ENCODE measurements at regions not wholly inside any gene's neighbourhood (a gene's known extent, or its start where the extent isn't known, plus 50 kb on each side); places are given as distances from the start of the nearest gene placed in this dataset.

DNA sequence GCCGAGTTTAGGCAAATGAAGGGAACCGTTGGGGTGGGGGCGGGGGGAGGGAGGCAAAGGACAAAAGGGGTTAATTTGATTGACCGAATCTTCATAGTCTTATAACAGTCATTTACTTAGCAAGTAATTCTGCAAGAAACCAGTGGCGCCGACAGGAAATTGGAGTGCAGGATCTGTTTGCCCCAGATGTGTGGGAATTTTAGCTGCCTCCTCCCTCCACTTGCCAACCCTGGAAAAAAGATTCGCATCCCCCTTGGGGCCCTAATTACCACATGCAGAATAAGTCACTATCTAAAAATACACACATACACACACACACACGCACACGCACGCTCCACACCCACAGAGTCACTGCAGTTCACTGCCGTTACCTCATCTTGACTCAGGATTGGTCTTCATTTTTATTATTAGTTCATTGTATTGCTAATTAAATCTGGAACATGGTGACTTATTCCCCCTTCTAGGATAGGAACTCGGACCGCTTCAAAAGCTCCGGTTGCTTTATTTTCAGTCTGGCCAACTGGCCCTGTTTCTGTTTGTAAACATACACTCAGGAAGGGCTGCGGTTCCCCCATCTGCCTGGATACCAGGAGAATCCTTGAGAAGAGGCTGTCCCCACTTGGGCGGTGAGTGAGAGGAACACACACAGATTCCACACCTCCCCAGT is 241.6 kb upstream of the SALL1 start:
- peak; percentile 68 for DNase-seq (ENCODE audit: low spot score)

DNA sequence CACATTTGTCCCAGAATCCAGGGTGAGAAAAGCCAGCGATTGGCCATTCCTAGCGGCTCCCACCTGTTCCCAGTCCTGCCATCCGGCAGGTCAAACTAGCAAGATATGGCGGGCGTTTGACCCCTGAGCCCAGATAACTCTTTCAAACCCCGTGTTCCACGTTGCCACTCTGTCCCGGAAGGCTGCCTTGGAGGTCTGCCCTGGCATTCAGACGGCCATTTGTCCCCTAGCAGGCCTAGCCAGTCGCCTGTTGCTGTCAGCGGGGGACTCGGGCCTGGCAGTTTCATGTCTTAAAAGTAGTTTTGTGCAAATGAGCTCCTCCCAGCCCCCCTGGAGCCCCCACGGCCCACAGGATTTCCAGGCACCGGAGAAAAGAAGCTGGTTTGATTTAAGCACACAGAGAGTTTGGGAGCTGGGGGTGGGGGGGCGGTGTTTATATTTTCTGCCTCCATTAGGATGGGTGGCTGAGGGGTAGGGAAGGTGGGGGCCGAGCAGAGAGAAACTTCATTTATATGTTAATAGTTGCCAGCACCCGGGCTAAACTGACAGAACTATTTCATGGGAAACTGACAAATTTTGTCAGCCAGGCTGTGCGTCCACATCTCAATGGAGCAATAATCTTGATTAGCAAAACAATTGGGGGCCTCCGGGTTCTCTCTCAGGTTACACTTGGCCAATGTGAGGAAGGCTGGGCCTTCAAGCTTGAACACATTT is 240.9 kb upstream of the SALL1 start:
- no peak for DNase-seq (ENCODE audit: low spot score)

DNA sequence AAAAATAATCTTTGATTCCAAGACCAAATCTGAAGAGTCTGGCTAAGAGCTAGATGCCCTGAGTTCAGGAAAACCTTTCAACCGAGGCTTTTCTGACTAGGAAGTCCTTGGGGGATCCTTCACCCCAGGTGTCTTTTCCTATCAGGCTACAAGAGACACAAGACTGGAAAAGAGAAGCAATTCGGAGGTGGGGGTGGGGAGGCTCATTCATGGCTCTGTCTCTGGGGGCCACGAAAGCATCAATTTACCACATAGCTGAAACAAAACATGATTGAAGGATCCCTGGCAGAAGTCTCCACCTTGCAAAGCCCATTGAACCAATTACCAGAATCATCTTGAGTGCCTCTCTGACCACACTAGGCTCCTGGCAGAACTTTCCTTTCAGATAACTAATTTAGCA is 239.8 kb upstream of the SALL1 start:
- no peak for DNase-seq (ENCODE audit: low spot score)

DNA sequence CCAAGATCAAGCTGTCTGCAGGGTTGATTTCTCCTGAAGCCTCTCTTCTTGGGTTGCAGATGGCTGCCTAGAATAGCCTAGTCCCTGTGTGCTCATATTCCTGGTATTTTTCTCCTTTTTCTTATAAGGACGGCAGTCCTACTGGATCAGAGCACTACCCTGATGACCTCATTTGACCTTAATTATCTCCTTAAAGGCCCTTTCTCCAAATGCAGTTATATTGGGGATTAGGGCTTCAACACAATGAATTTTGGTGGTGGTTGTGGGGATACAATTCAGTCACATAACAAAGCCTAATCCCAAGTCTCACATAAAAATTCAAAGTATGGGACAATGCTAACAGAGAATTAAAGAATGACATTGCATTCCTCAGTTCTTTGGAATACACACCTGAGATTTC is 238.8 kb upstream of the SALL1 start:
- DNase-seq (ENCODE audit: low spot score) = no peak

DNA sequence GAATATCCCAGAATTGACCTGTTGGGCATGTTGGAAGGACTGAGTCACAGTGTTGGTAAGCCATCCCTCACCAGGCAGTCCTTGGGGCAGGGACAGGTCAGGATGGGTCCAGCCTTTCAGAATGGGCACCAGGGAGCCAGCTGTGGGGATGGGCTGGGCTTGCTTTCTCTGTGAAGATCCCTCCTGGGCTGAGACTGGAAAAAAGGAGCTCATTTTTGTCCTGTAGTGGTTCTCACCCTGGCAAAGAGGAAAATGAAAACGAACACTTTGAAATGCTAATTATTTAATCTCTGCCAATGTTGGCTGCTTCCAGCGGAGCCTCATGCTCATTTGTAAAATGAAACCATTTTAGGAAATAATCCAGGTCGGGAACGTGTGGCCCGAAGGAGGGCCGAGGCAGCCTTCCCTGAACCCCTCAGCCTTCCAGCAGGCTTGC is 237.5 kb upstream of the SALL1 start:
- DNase-seq (ENCODE audit: low spot score) = no peak

DNA sequence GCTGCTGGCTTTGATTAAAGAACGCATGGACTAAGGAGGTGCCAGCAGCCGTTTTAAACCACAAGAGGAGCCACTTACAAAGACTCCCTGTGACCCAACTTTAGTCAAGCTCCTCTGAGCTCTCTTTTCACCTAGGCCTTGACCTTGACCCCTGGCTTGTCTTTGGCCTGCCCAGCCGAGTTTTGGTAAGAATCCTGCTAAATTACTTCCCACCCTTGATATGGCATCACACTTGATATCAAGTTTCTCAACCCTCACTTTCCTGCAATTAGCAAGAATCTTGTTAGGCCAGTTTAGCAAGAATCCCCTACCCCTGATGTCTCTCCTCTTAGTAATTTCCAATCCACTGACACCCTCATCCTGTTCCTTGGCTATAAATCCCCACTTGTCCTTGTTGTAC is 232.8 kb upstream of the SALL1 start:
- DNase-seq (ENCODE audit: low spot score) = no peak

DNA sequence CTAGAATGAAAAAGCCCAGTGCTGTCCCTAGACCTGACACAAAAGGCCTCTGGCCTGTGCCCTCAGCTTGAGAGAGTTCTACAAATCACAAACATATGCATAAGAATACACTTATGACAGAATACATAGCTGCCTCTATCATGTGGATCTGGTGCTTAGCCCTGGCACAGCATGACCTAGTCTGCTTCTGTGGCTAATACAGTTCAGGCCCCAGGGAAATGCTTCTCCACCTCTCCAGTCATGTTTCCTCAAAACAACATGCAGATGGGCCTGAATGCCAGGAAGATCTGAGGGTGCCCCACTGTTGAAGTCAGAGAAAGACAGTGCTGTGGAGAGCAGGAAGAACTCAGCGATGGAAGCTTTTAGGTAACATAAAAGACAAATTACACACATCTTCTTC is 231.9 kb upstream of the SALL1 start:
- no peak for DNase-seq (ENCODE audit: low spot score)

DNA sequence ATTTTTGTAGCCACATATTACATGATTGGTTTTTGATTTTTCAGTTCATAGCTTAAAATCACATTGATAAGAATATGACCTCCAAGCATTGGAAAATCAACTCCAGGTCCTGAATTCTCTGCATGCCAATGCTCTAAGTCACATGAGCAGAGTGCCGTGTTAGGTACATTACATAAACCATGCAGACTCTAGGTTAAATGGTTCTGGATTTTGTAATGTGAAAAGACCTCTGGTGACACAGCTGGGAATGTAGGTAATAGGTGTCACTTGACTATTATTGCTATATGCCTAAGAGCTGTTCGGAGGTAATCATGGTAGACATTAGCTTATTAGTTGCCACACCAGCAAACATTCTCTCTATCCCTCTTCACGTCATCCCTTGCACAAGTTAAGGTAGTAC is 231.1 kb upstream of the SALL1 start:
- DNase-seq (ENCODE audit: low spot score) = no peak

DNA sequence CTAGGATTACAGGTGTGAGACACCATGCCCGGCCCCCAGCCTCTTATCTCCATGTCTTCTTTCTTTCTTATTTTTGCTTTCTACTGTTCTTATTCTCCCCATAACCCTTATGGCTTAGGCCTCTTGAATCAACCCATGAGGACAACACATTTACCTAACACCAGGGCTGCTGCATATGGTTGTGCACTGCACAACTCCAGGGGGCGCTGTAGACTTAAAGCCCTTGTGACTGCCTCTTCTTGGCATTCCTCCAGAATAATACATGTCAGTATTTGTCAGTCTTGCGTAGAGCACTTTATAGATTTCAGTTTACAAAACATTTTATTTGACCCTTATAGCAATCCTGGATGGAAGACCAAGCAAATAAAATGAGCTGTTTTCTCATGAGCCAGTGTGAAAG is 225.0 kb upstream of the SALL1 start:
- DNase-seq (ENCODE audit: low spot score) = no peak

DNA sequence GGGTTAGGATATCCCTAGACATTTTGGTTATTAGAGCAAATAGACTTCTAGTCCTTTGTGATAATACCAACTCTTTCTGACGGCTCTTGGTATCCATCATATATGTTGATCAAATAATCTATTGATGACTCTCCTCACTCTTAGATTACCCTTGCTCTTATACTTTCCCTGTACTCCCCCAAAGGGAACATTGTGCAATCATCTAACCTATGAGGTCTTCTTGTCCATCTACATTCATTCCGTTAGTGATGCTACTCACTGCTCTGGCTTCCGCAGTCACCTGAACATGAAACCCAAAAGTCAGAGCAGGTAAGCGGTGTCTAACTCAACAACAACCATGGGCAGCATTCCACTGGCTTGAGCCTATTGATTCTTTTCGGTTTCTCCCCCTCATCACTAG is 223.7 kb upstream of the SALL1 start:
- DNase-seq (ENCODE audit: low spot score) = no peak

DNA sequence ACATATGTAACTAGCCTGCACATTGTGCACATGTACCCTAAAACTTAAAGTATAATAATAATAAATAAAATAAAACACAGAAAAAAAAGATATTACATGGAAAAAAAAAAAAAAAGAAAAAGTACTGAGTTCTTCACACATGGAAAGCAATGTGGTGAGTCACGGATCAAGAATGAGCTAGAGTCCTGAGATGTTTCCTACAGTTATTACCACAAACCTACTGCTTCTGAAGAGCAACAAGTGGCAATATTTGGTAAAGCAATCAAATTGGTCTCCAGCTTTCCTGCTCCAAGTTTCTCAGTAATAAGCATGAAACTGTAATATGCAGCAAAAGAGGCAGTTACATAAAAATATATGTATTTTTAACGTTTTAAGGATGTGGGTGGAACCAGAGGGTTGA is 223.3 kb upstream of the SALL1 start:
- DNase-seq (ENCODE audit: low spot score) = peak; percentile 50

DNA sequence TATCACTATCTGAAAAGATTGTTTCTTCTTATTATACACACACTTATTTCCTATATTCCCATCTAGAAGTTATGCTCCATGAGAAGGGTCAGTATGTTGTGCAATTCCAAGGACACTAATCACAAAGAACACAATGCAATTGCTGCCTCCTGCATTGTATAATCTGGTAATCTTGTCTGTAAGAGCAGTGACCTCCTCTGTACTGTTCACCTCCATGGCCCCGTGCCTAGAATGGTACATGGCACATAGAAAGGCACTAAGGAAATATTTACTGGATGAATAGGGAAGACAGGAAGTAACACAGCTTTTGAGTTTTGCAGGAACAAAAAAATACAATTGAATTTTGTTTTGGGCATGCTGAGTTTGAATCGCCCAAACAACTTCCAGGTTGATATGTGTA is 214.6 kb upstream of the SALL1 start:
- DNase-seq (ENCODE audit: low spot score) = no peak

DNA sequence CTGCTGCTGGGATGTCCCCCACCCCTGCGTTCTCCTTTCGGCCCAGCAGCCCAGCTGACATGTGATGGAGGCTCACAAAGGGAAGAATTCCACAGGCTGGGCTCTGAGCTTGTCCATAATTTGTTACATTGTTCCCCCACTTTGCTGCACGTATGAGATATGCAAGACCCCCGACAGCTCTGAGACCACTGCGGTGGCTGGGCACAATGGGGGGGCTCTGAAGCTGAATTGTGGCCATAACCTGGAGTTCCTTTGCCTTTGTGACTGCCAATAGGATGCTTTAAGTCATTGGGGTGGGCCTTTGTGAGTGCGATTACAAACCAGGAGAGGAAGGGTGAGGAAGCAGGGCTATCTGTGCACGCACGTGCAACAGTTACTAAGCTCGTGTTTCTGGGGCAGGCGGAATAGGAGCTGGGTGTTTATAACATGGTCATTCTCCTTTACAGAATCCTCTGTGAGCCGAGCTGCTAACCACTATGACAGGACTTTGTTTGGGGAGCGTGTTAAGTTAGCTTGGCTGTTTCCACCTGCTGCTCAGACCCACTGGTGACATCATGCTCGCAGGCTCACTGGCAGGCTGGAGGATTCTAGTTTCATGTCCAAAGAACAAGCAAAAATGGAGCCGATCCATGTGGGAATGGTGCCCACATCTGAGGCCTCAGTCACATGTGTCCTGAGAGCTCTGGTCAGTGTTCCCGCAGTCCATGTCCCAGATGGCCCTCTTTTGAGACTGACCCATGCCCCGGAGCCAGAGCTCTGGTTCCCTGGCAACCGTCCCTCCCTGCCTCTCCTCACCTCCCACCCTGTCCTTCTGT is 208.3 kb upstream of the SALL1 start:
- DNase-seq (ENCODE audit: low spot score) = no peak

DNA sequence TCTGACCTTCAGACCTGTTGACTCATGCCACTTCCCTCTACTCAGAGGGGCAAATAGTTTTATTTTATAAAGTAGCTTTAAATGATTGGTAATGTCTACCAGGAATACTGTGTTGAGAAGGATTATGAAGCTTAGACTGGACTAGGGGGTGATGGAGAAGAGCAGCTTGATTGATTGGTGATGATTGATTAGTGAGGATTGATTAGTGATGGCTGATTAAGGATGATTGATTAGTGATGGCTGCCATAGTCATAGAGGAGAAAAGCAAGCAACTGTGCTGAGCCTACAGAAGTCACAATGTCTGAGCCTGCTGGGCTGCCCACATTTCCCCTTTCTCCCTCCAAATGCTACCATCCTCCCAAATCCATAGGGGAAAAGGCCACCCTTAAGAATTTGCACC is 206.8 kb upstream of the SALL1 start:
- no peak for DNase-seq (ENCODE audit: low spot score)

DNA sequence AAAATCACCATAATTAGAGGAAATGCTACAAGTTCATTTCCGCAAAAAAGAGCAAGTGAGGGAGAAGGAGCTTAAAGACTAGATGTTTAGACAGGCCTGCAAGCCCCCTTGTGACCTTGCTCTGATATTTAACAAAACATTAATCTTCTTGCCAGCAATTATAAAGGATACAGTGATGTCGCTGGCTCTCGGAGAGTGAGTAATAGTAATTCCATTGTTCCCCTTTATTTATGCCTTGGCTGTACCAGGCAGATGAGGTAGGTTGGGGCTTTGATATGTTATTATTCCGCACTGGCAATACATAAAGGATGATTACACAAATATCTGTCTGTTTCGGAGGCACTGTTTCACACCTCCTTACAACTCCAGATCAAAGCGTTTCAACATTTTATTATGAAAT is 204.8 kb upstream of the SALL1 start:
- DNase-seq (ENCODE audit: low spot score) = no peak

DNA sequence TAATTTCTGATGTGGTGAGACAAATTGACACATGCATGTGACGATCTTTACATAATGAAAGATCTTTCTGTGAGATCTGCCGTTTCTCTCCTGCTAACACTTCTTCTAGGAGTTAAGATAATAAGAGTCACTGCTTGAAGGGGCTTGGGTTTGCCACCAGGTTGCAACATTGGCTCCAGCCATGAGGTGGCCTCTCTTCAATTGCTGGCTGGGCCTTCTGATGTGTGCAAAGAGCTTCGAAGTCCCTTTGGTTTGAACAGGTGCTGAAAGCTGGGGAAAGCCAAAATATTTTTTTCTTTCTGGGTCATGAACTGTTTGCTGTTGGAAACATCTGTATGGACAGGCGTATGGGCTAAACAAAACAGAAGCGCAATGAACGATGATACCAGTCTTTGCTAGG is 204.1 kb upstream of the SALL1 start:
- DNase-seq (ENCODE audit: low spot score) = no peak

DNA sequence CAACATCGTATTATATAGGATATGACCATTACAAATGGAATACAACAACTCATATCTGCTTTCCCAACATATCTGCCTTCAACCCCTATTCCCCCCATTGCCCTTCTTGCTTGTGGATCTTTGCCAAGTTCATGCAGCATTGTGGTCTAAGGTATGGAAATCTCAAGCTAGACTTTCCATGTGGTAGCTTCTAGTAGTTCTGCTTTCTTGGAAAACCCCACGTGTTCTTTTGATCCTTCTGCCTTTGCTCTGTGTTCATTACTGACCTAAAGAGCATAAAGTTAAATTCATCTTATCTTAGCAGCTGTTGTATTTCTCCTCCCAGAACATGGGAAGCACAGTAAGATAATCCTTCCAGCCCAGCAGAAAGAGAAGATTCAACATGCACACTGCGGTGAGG is 202.0 kb upstream of the SALL1 start:
- DNase-seq (ENCODE audit: low spot score) = no peak

DNA sequence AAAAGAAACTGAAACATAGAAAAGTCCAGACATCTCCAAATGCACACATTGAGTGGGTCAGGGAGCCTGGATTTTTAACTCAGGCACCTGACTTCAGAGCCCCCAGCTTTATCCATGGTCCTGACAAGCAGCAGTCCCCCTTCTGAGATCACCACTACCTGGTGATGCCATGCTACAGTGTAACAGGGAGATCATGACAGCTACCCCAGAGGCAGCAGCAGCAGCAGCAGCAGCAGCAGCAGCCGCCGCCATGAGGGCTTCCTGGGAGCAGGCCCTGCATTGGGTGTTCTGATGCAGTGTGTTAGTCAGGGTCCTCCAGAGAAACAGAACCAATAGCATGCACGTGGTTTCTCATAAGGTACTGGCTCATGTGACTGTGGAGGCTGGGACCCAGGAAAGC is 198.6 kb upstream of the SALL1 start:
- no peak for DNase-seq (ENCODE audit: low spot score)

DNA sequence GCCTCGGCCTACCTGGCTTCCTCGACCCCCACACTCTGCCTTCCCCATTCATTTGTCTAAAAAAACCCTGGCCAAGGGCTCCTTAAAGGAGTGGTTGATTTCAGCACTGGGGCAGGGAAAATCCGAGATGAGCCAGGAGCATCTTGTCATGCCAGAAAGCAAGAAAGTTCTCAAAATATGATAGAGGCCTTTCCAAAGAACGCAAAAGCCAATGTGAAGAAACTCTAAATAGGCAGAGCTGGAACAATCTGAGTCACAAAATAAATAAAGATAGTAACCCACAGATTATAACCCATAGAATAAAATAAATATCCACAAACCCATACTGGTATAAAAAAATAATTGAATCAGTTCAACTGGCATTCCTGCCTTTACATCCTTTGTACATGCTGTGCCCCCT is 192.3 kb upstream of the SALL1 start:
- no peak for DNase-seq (ENCODE audit: low spot score)

DNA sequence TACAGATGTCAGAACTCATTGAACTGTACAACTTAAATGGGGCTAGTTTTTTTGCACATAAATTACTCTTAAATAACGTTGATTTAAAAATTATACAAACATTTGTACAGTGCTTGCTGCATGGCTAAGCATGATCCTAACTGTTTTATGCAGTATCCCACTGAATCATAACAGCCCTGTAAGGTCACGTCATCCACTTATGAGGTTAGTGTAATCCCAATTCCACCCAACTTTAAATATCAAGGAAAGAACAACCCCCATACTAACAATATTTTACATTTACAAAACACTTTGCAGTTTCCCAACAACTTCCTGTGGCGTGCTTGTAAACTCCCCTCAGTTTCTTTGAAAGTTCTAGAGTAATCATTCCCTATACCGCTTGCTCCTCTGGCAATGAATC is 190.1 kb upstream of the SALL1 start:
- no peak for DNase-seq (ENCODE audit: low spot score)

DNA sequence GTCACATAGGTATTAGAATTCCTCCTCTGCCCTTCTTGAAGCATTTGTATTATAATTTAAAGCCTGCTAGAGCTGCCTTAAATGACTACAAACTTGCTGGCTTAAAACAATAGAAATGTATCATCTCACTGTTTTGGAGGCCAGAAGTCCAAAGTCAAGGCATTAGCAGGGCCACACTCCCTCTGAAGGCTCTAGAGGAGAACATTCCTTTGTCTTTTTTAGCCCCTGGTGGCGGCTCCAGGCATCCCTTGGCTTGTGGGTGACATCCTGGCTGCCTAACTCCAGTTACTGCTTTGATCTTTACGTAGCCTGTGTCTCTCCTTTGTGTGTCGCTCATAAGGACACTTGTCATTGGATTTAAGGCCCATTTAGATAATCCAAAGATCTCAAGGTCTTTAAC is 186.6 kb upstream of the SALL1 start:
- no peak for DNase-seq (ENCODE audit: low spot score)

DNA sequence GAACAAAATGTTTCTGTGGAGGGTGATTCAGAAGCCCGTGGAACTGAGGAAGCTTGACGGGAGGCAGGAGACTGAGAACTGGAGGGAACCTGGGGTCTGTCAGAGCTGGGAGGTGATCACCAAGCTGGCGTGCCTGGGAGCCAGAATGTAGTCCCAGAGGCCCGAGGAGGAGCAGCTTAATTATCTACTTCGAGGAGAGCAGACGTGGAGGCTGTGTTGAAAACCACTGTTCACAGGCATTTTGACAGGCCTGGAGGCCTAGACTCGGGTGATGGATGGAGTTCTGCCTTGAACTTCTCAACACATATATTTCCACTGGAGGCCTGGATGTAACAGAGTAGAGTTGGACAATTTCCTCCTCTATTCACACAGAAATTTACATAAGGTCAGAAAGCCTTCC is 177.7 kb upstream of the SALL1 start:
- no peak for DNase-seq (ENCODE audit: low spot score)

DNA sequence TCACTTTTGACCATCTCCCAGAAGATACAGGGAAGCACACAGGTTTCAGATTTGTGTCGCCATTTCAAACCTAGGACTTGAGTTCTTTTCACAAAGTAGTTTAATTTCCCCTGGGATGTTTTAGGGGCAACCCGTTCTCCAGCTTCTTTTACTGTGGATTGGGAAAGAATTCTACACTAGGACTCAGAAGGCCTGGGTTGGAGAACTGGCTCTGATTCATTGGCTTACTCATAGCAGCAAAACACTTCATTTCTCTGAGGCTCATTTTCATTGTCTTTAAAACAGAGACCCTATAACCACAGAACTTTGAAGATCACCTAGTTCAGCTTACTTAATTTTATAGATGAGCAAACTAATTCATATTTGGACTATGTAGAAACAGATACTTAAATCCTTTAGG is 175.9 kb upstream of the SALL1 start:
- no peak for DNase-seq (ENCODE audit: low spot score)
